ENCODE measurements at regions not wholly inside any gene's neighbourhood (a gene's known extent, or its start where the extent isn't known, plus 50 kb on each side); places are given as distances from the start of the nearest gene placed in this dataset.
"Not testable (repeated sequence)": the region's sequence is repeated elsewhere in the genome, so short reads cannot be mapped to it uniquely, and the experiment has no call there.

- DNase-seq: no peak
Observed at GRCh38 chr1:9465640-9466039, 73.6 kb upstream of the SLC25A33 start.

- DNase-seq: no peak
Observed at GRCh38 chr1:9466780-9467758, 72.2 kb upstream of the SLC25A33 start.

GRCh38 chr1:9469882-9470281 lies 69.4 kb upstream of the SLC25A33 start:
- DNase-seq: not testable (repeated sequence)

- no peak for DNase-seq
Observed at GRCh38 chr1:9471679-9472078, 67.6 kb upstream of the SLC25A33 start.

- no peak for DNase-seq
Observed at GRCh38 chr1:9472386-9473031, 66.8 kb upstream of the SLC25A33 start.

- peak in 23 of 56 donors; percentile 4 to 78 (median 23) for DNase-seq
Observed at GRCh38 chr1:9473032-9473807, 66.0 kb upstream of the SLC25A33 start.

GRCh38 chr1:9475061-9475627 lies 64.1 kb upstream of the SLC25A33 start:
- no peak for DNase-seq

GRCh38 chr1:9476790-9477463 lies 62.3 kb upstream of the SLC25A33 start:
- DNase-seq: no peak

- DNase-seq: no peak
Observed at GRCh38 chr1:9477535-9477934, 61.7 kb upstream of the SLC25A33 start.

GRCh38 chr1:9478021-9478420 lies 61.2 kb upstream of the SLC25A33 start:
- no peak for DNase-seq

GRCh38 chr1:9481048-9481447 lies 58.2 kb upstream of the SLC25A33 start:
- DNase-seq: no peak

GRCh38 chr1:9482403-9482802 lies 56.9 kb upstream of the SLC25A33 start:
- no peak for DNase-seq

- DNase-seq: no peak
Observed at GRCh38 chr1:9482816-9483572, 56.3 kb upstream of the SLC25A33 start.

GRCh38 chr1:9486466-9487140 lies 52.7 kb upstream of the SLC25A33 start:
- no peak for DNase-seq
